Stomach (tissue), 4 donors: ENCODE measurements at regions not wholly inside any gene's neighbourhood (a gene's known extent, or its start where the extent isn't known, plus 50 kb on each side); places are given as distances from the start of the nearest gene placed in this dataset.

Experiments
- CTCF ChIP-seq, 7 experiments: fragments of 450-650 bp in 4 of 7; fragments of 200-600 bp in 3 of 7; sonication (generic) in 3 of 7; IDR thresholded peaks; one replicate each; pipeline ENCODE4 v1.5.1; 2016 to 2019; ENCODE audit warnings: antibody characterized with exemption in 7 of 7, control low read depth in 2 of 7, mild to moderate bottlenecking in 1 of 7
- EP300 ChIP-seq: sonication (generic); formaldehyde crosslinking; IDR thresholded peaks from one replicate; pipeline ENCODE4 v1.6.1; 2017; ENCODE audit warnings: antibody characterized with exemption
- POLR2A ChIP-seq, 4 donors: fragments of 450-650 bp; IDR thresholded peaks; one replicate each; pipeline ENCODE4 v1.6.1; 2016; ENCODE audit warnings: antibody characterized with exemption in 4 of 4, control low read depth in 2 of 4, mild to moderate bottlenecking in 1 of 4, moderate library complexity in 1 of 4
- POLR2AphosphoS5 ChIP-seq, 3 donors: sonication (generic); formaldehyde crosslinking; IDR thresholded peaks; one replicate each; pipeline ENCODE4 v1.6.1; 2016; ENCODE audit warnings: antibody characterized with exemption in 3 of 3

GRCh38 chr14:85444635-85445034, 85.3 kb upstream of the FLRT2 start:
- TF ChIP-seq POLR2AphosphoS5 (IDR thresholded peaks at IDR 0.05) (no peak), CTCF (IDR thresholded peaks at IDR 0.05) (no peak), POLR2A (IDR thresholded peaks at IDR 0.05) (no peak), EP300 (no peak)
